Stimulated activated CD8-positive, alpha-beta memory T cell treated with anti-CD3 and anti-CD28 coated beads, Interleukin-12 subunit alpha, Interleukin-12 subunit beta, amount 100 ng/mL, for 24 hours (primary cell): ENCODE measurements at regions not wholly inside any gene's neighbourhood (a gene's known extent, or its start where the extent isn't known, plus 50 kb on each side); places are given as distances from the start of the nearest gene placed in this dataset.

Experiments
- DNase-seq: peaks from one replicate; pipeline ENCODE4 v3.0.0-alpha.2; 2020; ENCODE audit errors: extremely low read depth

DNA sequence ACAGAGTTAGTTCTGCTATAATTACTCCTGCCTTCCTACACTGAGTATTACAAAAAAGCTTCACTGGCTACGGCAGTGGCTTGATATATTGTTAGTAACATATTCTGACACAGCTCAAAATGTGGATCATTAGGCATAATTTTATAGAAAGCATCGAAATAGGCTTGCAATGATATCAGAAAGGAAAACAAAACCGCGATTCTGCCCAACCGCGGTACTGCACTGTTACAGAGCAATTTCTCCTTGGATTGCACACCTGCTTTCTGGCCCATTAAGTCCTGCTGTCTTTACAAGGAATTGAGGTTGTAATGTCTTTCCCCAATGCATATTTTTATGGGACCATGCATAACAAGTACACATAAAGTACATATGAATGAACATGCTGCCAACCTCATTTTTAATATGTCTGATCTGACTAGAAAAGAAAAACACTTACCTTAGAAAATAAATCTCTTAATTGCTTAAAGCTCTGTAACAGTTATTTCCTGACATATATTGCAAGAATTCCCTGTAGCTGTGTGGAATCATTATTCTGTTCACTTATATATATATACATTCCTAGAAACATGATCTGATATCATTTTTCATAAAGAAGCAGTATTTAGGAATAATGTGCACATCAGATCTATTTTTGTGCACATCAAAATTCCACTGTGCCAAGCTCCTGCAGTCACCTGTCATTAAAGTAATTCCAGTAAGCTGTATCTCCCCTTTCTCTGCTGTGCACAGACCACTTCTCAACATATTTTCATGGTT, 763.9 kb downstream of the HACE1 start:
- DNase-seq, result no peak

DNA sequence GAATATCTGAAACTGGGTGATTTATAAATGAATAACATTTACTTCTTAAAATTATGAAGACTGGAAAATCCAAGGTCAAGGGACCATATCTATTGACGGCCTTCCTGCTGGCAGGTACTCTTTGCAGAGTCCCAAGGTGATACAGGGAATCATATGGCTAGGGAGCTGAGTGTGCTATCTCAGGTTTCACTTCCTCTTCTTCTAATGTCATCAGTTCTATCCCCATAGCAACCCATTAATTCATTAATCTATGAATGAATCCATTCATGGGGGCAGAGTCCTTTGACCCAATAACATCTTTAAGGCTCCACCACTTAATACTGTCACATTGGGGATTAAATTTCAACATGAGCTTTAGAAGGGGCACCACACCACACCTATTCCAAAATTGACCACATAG, 772.0 kb downstream of the HACE1 start:
- DNase-seq, result no peak

DNA sequence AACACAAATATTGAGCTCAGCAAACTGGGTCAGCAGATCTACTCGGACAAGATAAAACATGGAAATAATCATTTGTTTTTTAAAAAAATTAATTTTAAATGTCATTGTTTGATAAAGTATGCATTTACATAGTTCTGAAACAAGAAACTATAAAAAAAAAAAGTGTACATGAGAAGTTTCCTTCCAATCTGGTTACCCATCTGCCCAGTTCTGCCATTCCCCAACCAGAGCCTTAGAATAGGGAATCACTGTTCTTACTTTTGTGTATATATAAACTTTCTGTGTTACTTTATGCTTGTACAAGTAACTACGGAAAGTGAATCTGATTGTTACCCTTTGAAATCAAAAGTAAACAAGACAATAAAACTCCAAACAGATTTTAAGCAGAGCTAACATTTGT, 791.4 kb downstream of the HACE1 start:
- DNase-seq, result no peak

DNA sequence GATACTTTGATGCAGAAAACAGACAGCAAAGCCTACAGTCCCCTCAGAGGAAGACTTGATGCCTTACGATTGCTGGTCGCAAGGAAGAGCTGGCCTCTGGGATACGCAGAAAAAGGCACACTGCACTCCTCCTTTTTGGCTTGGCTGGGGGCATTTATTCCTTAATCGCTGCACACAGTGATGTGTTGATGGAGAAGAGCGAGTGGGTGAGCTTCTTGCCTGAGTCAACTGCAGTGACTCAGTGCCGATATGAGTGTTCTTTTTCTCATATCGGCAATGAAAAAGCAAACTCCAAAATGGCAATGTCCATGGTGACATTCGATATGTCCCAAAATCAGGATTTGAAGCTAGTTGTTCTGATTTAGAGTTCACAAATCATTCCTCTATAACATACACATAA, 794.8 kb downstream of the HACE1 start:
- DNase-seq, result no peak

DNA sequence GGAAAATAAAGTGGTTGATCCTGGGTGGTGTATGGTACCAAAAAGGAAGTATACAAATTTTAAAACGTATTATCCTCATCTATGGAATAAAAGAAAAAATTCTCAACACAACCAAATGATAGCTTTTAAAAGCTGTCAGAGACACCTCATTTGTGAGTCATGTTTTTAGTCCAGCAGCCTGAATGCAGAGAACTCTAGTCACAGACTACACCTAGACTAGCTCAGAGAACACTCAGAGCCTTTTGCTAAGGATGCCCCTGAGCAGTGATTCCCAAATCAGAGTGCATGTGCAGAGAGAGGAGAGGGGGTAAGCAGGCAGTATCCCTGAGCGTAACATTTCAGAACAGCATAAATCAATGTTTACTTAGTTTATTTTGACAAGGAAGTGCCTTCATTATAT, 809.3 kb downstream of the HACE1 start:
- DNase-seq, result no peak

DNA sequence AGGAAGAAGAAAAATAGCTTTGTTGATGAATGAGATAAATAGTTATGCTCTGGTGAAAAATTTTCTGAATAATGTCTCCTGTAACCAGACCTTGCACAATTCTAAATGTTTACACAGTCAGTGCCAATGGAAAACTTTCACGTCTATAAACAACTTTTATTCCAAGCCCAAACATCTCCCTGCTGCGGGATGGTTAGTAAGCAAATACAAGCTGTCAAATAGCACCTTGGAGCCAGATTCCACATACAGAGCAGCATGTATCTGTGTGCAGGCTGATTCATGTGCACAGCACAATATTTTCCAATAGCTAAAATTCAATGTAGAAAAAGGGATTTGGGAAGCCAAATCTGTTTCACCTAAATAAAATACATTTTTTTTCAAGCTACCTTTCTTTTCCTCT, 813.3 kb downstream of the HACE1 start:
- no peak for DNase-seq

DNA sequence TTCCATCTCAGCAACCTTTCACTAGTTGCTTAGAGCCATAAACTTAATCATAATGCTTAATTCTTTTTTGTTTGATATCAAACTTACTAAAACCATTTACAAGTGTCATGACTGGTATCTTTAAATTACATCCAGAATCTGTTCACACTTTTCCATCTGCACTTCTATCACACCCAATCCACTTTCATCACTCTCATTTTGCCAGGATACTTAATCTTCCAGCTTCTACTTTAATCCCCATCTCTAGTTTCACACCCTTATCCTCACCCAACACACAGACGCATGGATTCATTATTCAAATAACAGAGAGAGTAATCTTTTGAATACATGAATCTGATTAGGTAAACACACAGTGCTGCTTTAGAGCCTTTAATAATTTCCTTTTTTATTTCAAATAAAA, 828.4 kb downstream of the HACE1 start:
- DNase-seq, result no peak

DNA sequence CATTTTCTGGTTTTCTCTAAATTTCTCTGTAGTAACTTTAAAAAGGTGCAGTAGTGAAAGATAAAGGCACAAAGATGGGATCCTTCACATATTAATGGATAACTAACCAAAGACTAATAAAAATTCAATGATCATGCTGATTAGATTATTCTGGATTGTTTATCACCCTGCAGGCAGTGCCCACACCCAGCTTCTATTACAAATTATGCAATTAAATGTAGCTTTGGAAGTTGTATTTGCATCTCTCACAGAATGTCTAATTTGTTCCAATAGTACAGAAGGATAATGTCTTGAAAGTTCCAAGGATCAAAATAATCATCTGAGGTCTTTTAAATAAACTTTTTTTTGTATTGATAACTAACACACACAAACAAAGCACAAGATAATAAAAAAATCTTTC, 837.6 kb downstream of the HACE1 start:
- no peak for DNase-seq

DNA sequence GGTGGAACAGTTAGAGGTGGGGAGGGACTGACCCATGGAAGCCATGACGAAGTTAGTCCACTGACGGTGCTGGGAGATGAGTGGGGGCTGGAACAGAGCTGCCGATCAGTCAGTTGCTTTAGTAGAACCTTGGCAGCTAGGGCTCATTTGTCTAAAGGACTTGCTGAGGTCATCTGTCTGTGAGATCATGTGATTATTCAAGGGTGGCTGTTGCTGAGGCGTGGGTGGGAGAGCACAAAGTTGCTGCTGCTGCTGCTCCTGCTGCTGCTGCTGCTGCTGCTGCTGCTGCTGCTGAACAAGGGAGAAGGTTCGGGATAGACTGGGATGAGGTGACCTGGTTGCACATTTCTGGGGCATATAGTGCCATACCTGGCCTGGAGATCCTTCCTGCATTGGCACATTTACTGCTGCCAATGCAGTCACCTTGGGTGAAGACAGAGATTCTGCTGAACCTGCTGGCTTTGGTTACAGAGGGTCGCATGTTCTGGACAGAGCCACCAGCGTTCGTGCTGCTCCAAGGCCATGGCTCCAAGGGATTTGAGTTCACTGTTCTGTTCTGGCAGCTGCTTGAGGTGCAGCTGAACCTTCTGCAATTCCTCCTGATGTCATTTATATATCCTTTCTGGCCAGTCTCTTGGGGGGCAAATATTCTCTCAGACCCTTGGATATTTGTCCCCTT, 840.5 kb downstream of the HACE1 start:
- no peak for DNase-seq

DNA sequence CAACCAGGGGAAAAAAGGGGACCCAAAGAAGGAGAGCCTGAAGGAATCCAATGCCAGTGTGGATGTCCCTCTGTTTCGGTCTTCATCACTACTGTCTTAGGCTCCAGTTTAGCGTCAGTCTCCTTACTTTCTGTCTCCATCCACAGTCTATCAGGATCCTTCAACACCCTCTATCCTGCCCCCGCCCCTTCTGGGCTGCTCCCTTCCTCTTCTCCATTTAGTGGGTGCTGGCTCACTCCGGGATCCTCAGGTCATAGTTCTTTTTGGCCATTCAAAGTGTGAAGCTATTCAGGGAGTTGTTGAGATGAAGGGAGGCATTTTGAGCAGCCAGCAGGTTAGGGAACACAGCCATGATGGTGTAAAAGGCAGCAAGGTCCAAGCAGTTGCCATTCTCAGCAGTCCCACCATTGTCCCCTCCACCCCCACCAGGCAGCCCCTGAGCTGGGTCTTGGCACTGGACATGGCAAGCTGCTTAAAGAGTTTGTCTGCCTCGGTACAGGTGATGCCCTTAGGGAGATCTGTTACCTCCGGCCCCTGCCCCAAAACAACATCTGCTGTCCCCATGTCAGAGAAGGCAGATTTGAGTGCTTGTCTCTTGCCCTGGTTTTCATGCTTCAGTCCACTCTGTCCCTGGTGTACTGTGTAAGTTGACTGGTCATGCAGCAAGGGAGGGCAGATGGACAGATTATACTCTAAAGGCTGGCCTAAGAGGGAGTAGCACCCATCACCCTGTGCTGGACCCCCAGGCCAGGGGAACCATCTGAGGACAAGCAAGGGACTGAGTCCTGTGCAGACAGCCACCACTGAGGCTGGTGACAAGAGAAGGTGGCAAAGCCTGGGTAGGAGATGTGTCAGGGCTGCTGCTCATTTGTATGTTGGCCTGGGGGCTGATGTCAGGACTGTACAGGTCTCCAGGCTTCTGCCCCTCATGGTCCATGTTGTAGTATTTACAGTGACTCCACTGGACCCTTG, 842.0 kb downstream of the HACE1 start:
- no peak for DNase-seq

DNA sequence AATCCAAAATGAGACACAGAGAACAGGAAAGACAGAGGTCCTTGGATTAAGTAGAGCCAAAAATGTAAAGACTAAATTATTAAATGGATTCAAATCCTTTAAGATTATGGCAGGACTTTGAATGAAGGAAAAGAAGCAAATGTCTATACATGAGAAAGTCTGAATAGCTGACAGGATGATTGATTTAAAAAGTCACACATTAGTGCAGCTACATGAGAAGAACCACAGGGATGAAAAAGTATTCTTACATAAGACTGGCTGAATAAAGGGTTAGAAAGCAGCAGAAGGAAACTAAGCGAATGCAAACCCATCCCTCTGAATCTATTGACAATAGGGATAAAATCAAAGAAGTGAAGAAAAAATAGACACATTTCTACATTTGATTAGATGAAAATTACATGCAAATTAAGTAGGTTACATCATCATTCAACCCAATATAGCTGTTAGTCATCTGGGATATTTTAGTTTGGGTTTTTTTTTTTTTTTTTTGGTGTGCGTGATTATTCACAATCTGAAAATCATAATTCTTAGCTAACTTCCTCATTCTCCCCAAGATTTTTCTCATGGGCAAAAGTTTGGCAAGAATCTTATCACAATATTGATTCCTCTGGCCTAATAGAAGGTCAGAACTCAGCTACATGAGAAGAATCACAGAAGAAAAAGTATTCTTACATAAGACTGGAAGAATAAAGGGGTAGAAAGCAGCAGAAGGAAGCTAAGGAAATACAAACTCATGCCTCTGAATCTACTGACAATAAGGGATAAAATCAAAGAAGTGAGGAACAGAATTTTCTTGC, 845.4 kb downstream of the HACE1 start:
- no peak for DNase-seq

DNA sequence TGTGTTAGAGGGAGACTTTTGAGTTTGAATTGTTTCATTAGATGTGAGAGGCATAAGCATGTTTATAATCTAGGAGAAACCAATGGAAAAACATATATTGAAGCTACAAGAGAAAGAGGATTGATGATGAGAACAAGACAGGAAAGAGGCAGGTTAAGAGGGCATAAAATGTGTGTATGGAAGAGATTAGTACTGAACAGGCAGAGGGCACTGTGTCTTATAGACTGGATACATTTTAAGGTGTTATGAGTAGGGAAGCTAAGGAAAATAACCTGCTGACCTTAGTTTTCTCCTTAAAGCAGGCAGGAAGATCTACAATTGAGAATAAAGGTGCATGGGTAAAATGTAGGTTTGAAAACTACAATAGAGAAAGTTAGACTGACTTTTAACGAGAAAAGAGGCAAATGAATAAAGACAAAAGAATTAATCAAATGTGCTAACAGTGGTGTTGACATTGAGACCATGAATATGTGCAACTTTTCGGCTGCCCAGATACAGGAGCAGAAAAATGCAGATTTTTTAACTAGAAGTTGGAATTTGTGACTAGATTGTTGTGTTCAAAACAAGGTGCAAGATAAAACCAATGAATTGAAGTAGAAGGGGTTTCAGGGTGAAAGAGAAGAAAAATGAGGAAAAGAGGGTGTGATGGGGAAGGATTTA, 846.3 kb downstream of the HACE1 start:
- DNase-seq, result no peak

DNA sequence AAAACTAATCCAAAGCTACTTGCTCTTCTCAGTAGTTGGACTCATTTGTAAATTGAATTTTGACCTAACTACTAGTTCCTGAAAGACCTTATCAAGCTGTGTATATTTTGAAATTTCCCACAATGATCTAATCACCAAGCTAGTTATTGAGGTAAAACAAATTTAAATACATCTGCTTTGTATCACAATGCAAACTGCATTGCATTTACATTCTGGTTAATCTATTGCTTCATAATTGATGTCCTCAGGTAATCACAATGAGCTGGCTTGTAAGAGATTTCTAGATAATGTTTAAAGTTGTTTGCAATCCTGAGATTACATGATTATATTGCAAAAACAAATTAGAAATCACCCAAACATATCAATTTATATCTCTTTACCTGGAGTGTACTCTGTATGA, 848.8 kb downstream of the HACE1 start:
- no peak for DNase-seq

DNA sequence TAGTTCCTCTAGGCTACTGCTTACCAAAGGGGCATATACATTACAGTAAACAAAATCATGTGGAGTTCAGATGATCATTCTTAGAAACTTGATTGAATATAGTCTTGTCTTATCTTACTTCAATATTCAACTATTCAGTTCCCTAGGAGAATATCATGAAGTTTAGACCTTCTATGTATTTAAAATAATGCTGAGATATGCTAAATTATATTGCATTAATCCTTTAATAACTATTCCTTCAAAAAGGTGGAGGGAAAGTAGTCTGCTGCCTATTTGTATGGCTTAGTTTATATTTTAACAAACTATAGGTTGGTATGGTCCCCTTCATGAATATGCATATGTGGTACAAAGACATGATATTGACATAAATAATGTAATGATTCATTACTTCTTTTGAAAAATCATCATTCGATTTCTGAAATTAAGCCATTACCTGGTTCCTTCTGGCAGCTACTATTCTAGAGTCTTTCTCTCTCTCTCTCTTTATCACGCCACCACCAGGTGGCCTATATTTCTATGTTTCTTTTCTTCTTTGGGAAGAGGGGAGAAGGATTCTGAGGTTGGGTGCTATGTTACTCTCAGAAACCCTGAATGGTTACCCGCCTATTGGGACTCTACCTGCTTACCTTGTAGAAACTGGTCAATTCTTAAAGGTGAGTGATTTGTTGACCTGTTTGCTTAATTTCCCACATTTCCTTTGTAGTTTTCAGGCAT, 855.8 kb downstream of the HACE1 start:
- DNase-seq, result no peak

DNA sequence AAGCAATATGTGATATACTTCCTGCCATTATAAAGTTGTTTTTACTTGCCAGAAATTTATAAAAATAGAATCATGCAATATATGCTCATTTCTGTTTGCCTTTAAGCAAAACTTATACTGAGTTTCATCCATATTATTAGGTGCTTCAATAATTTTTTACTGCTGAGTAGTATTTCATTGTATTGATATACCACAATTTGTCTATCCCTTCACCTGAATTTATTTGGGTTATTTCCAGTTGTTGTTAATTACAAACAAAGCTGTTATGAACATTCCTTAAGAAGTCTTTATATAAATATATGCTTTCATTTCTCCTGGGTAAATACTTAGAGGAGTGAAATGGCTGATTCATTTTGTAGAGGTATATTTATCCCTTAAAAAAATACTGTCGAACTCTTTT, 864.1 kb downstream of the HACE1 start:
- no peak for DNase-seq

DNA sequence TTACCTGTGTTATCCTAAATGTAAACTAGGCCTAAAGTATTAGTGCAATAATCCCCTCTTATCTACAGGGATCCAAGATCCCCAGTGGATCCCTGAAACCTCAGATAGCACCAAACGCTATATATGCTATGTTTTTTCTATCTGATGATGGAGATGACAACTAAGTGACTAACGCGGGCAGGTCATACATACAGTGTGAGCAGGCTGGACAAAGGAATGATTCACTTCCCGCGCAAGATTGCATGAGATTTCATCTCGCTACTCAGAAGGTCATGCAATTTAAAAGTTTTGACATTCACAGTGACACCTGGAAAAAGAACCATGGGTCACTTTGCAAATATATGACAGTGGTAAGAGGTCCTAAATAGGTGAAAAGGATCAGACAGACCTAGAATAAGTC, 875.9 kb downstream of the HACE1 start:
- no peak for DNase-seq

DNA sequence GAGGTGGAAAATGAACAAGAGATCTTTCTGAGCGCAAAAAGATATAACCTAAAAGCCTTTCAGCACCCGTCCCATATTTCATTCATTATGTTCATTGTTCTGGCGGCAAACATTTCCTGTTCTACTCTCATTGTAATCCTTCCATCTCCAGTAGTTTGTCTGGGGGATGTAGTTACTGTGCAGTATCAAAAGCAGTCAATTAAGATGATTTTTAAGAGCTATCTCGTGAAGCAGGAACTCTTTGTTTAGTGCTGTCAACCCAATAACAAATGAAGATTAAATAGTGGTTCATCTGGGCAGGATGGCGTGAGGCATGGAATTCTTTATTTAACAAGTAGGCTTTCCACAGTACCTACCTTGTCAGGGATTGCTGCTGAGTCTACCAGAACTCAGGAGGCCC, 876.7 kb downstream of the HACE1 start:
- DNase-seq, result no peak

DNA sequence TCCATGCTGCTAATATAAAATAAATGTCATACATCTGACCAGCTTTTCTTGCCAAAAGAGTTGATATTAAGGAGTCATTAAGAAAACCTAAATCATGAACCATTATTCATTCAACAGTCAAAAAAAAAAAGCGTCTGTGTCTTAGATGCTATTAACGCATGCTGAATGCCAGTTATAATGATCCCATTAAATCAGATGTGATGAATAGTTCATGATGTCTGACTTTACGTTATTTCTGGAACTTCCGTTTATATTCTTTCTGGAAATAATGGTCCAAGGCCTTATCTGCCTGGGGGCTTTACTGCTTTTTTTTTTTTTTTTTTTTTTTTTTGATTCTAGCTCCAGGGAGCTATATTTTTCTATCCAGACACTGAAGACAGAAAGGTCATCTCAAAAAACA, 877.1 kb downstream of the HACE1 start:
- no peak for DNase-seq

DNA sequence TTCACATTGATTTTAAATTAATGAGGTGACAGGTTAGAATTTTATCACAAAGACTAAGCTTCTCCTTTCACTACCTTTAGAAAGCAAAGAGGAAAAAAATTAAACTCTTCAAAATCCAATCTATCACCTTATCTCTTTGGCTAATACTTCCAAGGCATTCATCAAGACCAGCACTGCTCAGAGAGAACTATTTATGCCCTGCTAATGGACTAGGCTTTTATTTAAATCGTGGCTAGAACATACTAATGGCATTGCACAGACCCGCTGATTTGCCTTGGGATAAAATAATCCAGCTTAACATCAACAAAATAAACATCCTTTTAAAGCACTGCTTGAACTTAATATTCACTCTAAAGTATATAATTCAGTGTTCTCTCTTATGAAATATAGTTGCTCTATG, 880.4 kb downstream of the HACE1 start:
- no peak for DNase-seq

DNA sequence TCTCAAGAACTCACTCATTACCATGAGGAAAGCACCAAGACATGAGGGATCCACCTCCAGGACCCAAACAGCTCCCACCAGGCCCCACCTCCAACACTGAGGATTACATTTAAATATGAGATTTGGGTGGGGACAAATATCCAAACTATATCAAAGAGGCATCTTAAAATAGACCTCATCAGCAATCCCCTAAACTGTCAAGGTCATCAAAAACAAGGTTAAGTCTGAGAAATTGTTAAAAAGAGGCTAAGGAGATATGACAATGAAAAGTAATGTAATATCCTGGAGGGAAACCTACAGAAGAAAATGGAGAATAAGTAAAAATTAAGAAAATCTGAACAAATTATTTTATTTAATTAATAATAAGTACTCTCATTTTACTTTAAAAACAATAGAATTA, 922.3 kb downstream of the HACE1 start:
- DNase-seq, result no peak

DNA sequence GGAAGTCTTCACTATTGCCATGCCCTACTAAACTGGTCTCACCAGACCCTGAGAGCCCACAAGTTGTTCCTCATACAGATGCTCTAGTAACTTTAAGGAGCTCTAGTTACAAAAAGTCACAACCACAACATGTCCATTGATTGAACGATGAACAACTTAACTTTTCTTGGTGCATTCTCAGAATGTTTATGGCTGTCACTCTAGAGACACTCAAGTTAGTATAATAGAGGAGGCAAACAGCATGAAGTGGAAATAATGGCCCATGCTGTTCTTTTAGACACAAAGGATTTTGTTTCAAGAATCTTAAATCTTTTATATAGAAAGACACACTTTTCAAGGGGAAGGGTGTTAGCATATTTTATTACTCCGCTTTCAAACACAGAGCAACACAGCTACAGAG, 934.4 kb downstream of the HACE1 start:
- DNase-seq, result no peak
